HepG2 (cell line): ENCODE measurements at regions not wholly inside any gene's neighbourhood (a gene's known extent, or its start where the extent isn't known, plus 50 kb on each side); places are given as distances from the start of the nearest gene placed in this dataset.

Source experiments
- ATAC-seq: fragments of 200-7000 bp; cut with Tn5 transposase; 3 replicates; pipeline ENCODE4 v1.9.1; 2020; ENCODE audit warnings: mild to moderate bottlenecking, moderate library complexity
- BruUV-seq: library from RNA; stranded (reverse); fragments of 400-500 nt; replicated peaks from 2 replicates; lab custom pipeline; 2021; lab: Mats Ljungman, UMichigan
- CTCF ChIA-PET: fragments of 300-600 bp; formaldehyde crosslinking; extraction: SDS; loops from one replicate; lab custom pipeline; 2021; ENCODE audit warnings: low total read pairs, inconsistent platforms, low intra/inter-chr PET ratio; lab: Yijun Ruan, JAX
- POLR2A ChIA-PET: fragments of 350-600 bp; sonication (Branson Sonifier 250); formaldehyde crosslinking; loops from one replicate; lab custom pipeline; 2020; ENCODE audit warnings: antibody characterized with exemption, inconsistent platforms; lab: Yijun Ruan, JAX
- DNase-seq: peaks from one replicate; pipeline ENCODE4 v3.0.0-alpha.2; 2015; ENCODE audit warnings: low spot score
- FAIRE-seq: peaks from 3 replicates; lab custom pipeline; 2011; peaks lifted over from hg19 to GRCh38; lab: Jason Lieb, UNC
- H2AFZ ChIP-seq: one replicate; pipeline ENCODE4 v1.6.1; 2011; ENCODE audit warnings: low read length, inconsistent platforms
- H3K27ac ChIP-seq: fragments of 300-600 bp; 3 replicates; pipeline ENCODE4 v1.8.0; 2011; ENCODE audit warnings: mixed run types, mild to moderate bottlenecking, mixed read lengths, low read length, inconsistent platforms; ENCODE audit not compliant: insufficient read depth; ENCODE audit errors: extremely low read length
- H3K27me3 ChIP-seq, 2 experiments: fragments of 200-600 bp in 1 of 2; 2 replicates in 1 of 2; 3 replicates in 1 of 2; pipeline versions ENCODE4 v1.6.0 to v1.8.0; 2011; ENCODE audit warnings: low read length in 2 of 2, mild to moderate bottlenecking in 2 of 2, moderate library complexity in 2 of 2, inconsistent platforms in 1 of 2; ENCODE audit not compliant: insufficient read depth in 2 of 2, control insufficient read depth in 1 of 2
- H3K36me3 ChIP-seq, 2 experiments: fragments of 200-600 bp in 1 of 2; replicated peaks in 1 of 2; 2 replicates in 1 of 2; 3 replicates in 1 of 2; pipeline versions ENCODE4 v1.5.1 to v1.8.0; 2011; ENCODE audit warnings: low read length in 2 of 2, inconsistent platforms in 1 of 2; ENCODE audit not compliant: insufficient read depth in 2 of 2, control insufficient read depth in 1 of 2
- H3K4me1 ChIP-seq: 2 replicates; pipeline ENCODE4 v1.5.1; 2012; ENCODE audit warnings: low read length, inconsistent platforms; ENCODE audit not compliant: insufficient read depth
- H3K4me2 ChIP-seq: 2 replicates; pipeline ENCODE4 v1.6.0; 2011; ENCODE audit warnings: low read depth, low read length, inconsistent platforms
- H3K4me3 ChIP-seq, 3 experiments: fragments of 200-600 bp in 1 of 3; sonication (generic), shearing (Covaris generic) in 1 of 3; replicated peaks in 1 of 3; 2 replicates each; pipeline ENCODE4 v1.5.1; 2011 to 2016; ENCODE audit warnings: low read length in 3 of 3, inconsistent platforms in 2 of 3, low read depth in 2 of 3, mild to moderate bottlenecking in 2 of 3, control low read depth in 1 of 3, mixed read lengths in 1 of 3; ENCODE audit not compliant: insufficient read depth in 1 of 3
- H3K79me2 ChIP-seq: one replicate; pipeline ENCODE4 v1.6.1; 2011; ENCODE audit warnings: low read length, inconsistent platforms; ENCODE audit not compliant: insufficient read depth
- H3K9ac ChIP-seq: 2 replicates; pipeline ENCODE4 v1.6.0; 2011; ENCODE audit warnings: mild to moderate bottlenecking, low read depth, low read length, inconsistent platforms; ENCODE audit not compliant: insufficient read depth
- H3K9me3 ChIP-seq: 2 replicates; pipeline ENCODE4 v1.5.1; 2012; ENCODE audit warnings: mild to moderate bottlenecking, low read length
- H4K20me1 ChIP-seq: 2 replicates; pipeline ENCODE4 v1.6.0; 2011; ENCODE audit warnings: inconsistent platforms, mild to moderate bottlenecking, low read length, moderate library complexity; ENCODE audit not compliant: insufficient read depth
- CEBPZ ChIP-seq: IDR thresholded peaks from 2 replicates; pipeline ENCODE4 v1.6.1; 2012; ENCODE audit warnings: low read length, improper control_type of control experiment
- GMEB1 ChIP-seq: sonication (generic); formaldehyde crosslinking; IDR thresholded peaks from 2 replicates; pipeline ENCODE4 v1.5.1; 2020; ENCODE audit warnings: missing genetic modification reagents, mild to moderate bottlenecking, borderline replicate concordance
- GZF1 ChIP-seq: sonication (generic); formaldehyde crosslinking; IDR thresholded peaks from 2 replicates; pipeline ENCODE4 v1.5.1; 2020; ENCODE audit warnings: mild to moderate bottlenecking, missing genetic modification reagents
- IRF2 ChIP-seq: IDR thresholded peaks from 2 replicates; pipeline ENCODE4 v1.6.1; 2018; ENCODE audit warnings: missing genetic modification reagents, missing compliant biosample characterization
- LBX2 ChIP-seq: sonication (generic); formaldehyde crosslinking; IDR thresholded peaks from 2 replicates; pipeline ENCODE4 v1.5.0; 2020; ENCODE audit warnings: missing genetic modification reagents, mild to moderate bottlenecking, borderline replicate concordance
- MXI1 ChIP-seq: IDR thresholded peaks from 3 replicates; pipeline ENCODE4 v1.6.1; 2012; ENCODE audit warnings: low read depth, low read length, inconsistent platforms, borderline replicate concordance
- POLR2G ChIP-seq: fragments of 200-400 bp; formaldehyde crosslinking; IDR thresholded peaks from 2 replicates; pipeline ENCODE4 v1.6.1; 2018; ENCODE audit warnings: mild to moderate bottlenecking, low read depth, low read length, moderate library complexity
- RBFOX2 ChIP-seq: fragments of 200-400 bp; formaldehyde crosslinking; IDR thresholded peaks from 2 replicates; pipeline ENCODE4 v1.6.1; 2017; ENCODE audit warnings: low read depth, mild to moderate bottlenecking, low read length
- SYNCRIP ChIP-seq: fragments of 200-400 bp; formaldehyde crosslinking; IDR thresholded peaks from 2 replicates; pipeline ENCODE4 v1.6.1; 2018; ENCODE audit warnings: mild to moderate bottlenecking, low read depth, low read length; ENCODE audit not compliant: insufficient read depth
- TBX3 ChIP-seq: fragments of 450-650 bp; IDR thresholded peaks from 2 replicates; pipeline ENCODE4 v1.6.1; 2017; ENCODE audit warnings: antibody characterized with exemption, mild to moderate bottlenecking, inconsistent platforms, borderline replicate concordance
- TSC22D2 ChIP-seq: sonication (generic); formaldehyde crosslinking; IDR thresholded peaks from 2 replicates; pipeline ENCODE4 v1.5.1; 2020; ENCODE audit warnings: missing genetic modification reagents, mild to moderate bottlenecking, borderline replicate concordance
- WIZ ChIP-seq: sonication (generic); formaldehyde crosslinking; IDR thresholded peaks from 2 replicates; pipeline ENCODE4 v1.5.1; 2020; ENCODE audit warnings: mild to moderate bottlenecking, missing genetic modification reagents
- ZBTB1 ChIP-seq: sonication (generic); formaldehyde crosslinking; IDR thresholded peaks from 2 replicates; pipeline ENCODE4 v1.4.0; 2020; ENCODE audit warnings: missing genetic modification reagents, borderline replicate concordance
- ZKSCAN1 ChIP-seq: fragments of 150-350 bp; IDR thresholded peaks from 2 replicates; pipeline ENCODE4 v1.6.1; 2014; ENCODE audit warnings: low read length
- ZNF414 ChIP-seq: sonication (generic); formaldehyde crosslinking; IDR thresholded peaks from 2 replicates; pipeline ENCODE4 v1.5.0; 2020; ENCODE audit warnings: missing genetic modification reagents
- ZNF513 ChIP-seq: sonication (generic); formaldehyde crosslinking; conservative IDR thresholded peaks from 2 replicates; pipeline ENCODE4 v1.5.0; 2020; ENCODE audit warnings: missing genetic modification reagents
- WGBS: methylation state at CpG from one replicate; pipeline ENCODE4 v1.1.6; 2017; ENCODE audit warnings: low lambda C conversion rate; 5-methylcytosine and 5-hydroxymethylcytosine counted together
- in situ Hi-C: cut with HindIII; loops from 2 replicates; pipeline ENCODE4 v1.10.0; 2017; ENCODE audit warnings: low pct_unique_long_range_greater_than_20kb; ENCODE audit not compliant: extremely low pct_ligation_motif_present
- intact Hi-C: fragments of 100-400 bp; cut with micrococcal nuclease; formaldehyde crosslinking; loops from one replicate; pipeline ENCODE4 v1.10.0; 2022; ENCODE audit not compliant: unreplicated experiment

- TF ChIP-seq CEBPZ (no peak), WIZ (CRISPR knock-in tag) (no peak), MXI1 (no peak), GZF1 (CRISPR knock-in tag) (no peak), ZKSCAN1 (no peak), ZNF513 (CRISPR knock-in tag) (no peak), IRF2 (no peak), RBFOX2 (no peak), TBX3 (no peak), GMEB1 (no peak), LBX2 (CRISPR knock-in tag) (no peak), ZBTB1 (CRISPR knock-in tag) (no peak), POLR2G (no peak), ZNF414 (CRISPR knock-in tag) (no peak), SYNCRIP (no peak), TSC22D2 (no peak)
- BruUV-seq, result no TSS peak
- WGBS, result 55% methylated on average over 3 of the region's 3 CpGs
- H3K9ac ChIP-seq, result no peak overlapping the region
- no peak overlapping the region for H2AFZ ChIP-seq
- ChIA-PET CTCF (no interaction called here), POLR2A (no interaction called here)
- H3K9me3 ChIP-seq, result no peaks in the 10 kb centered on the region
- in situ Hi-C loops (no loop called here), intact Hi-C loops (no loop called here)
- H3K4me3 ChIP-seq, result no peak overlapping the region
- no peaks in the 10 kb centered on the region for H4K20me1 ChIP-seq
- H3K4me2 ChIP-seq, result no peak overlapping the region
- no peak for DNase-seq
- FAIRE-seq, result no peak
- H3K27ac ChIP-seq, result no peak overlapping the region
- H3K36me3 ChIP-seq, result no peaks in the 10 kb centered on the region
- H3K79me2 ChIP-seq, result no peaks in the 10 kb centered on the region
- H3K4me1 ChIP-seq, result no peaks in the 10 kb centered on the region
- ATAC-seq, result no peak
- H3K27me3 ChIP-seq, result peaks cover 0 to 5% of the 10 kb centered on the region in 2 experiments; a peak in 2 of 5 replicates
Measured at GRCh38 chr2:16298866-16299265, 358.5 kb downstream of the MYCN start.
